LHCN-M2 (cell line): ENCODE measurements at regions not wholly inside any gene's neighbourhood (a gene's known extent, or its start where the extent isn't known, plus 50 kb on each side); places are given as distances from the start of the nearest gene placed in this dataset.

ENCODE experiments used
- DNase-seq: peaks from one replicate; pipeline ENCODE4 v3.0.0-alpha.2; 2012; ENCODE audit warnings: low read depth

GRCh38 chr2:158006961-158007719 is 94.5 kb upstream of the UPP2 start:
- no peak for DNase-seq

- peak; percentile 43 for DNase-seq
Observed at GRCh38 chr2:158004126-158004764, 97.4 kb upstream of the UPP2 start.

GRCh38 chr2:158002079-158002478 is 99.6 kb upstream of the UPP2 start:
- no peak for DNase-seq

- DNase-seq: no peak
Observed at GRCh38 chr2:157996799-157997198, 104.9 kb upstream of the UPP2 start.

- DNase-seq: no peak
Observed at GRCh38 chr2:157995117-157995516, 106.6 kb upstream of the UPP2 start.

- DNase-seq: no peak
Observed at GRCh38 chr2:157991932-157992331, 109.7 kb upstream of the UPP2 start.

- DNase-seq: no peak
Observed at GRCh38 chr2:157990173-157990572, 111.5 kb upstream of the UPP2 start.

GRCh38 chr2:157989227-157989626 is 112.4 kb upstream of the UPP2 start:
- no peak for DNase-seq

- no peak for DNase-seq
Observed at GRCh38 chr2:157986761-157987160, 110.6 kb upstream of the ACVR1 start.

GRCh38 chr2:157984866-157985265 is 108.7 kb upstream of the ACVR1 start:
- DNase-seq: no peak

GRCh38 chr2:157980020-157980419 is 103.9 kb upstream of the ACVR1 start:
- no peak for DNase-seq

GRCh38 chr2:157971702-157972101 is 95.6 kb upstream of the ACVR1 start:
- no peak for DNase-seq

- no peak for DNase-seq
Observed at GRCh38 chr2:157967856-157968255, 91.7 kb upstream of the ACVR1 start.

GRCh38 chr2:157959249-157959648 is 83.1 kb upstream of the ACVR1 start:
- DNase-seq: no peak

GRCh38 chr2:157957596-157957995 is 81.5 kb upstream of the ACVR1 start:
- no peak for DNase-seq

- no peak for DNase-seq
Observed at GRCh38 chr2:157952558-157952957, 76.4 kb upstream of the ACVR1 start.

GRCh38 chr2:157948856-157949255 is 72.7 kb upstream of the ACVR1 start:
- no peak for DNase-seq

- DNase-seq: no peak
Observed at GRCh38 chr2:157946919-157947557, 70.9 kb upstream of the ACVR1 start.

GRCh38 chr2:157940024-157940423 is 63.9 kb upstream of the ACVR1 start:
- DNase-seq: peak; percentile 11

GRCh38 chr2:157938556-157938955 is 62.4 kb upstream of the ACVR1 start:
- DNase-seq: peak; percentile 9

GRCh38 chr2:157936406-157936805 is 60.3 kb upstream of the ACVR1 start:
- no peak for DNase-seq

GRCh38 chr2:157935378-157935906 is 59.3 kb upstream of the ACVR1 start:
- DNase-seq: no peak
